OCI-LY1 (cell line): ENCODE measurements at regions not wholly inside any gene's neighbourhood (a gene's known extent, or its start where the extent isn't known, plus 50 kb on each side); places are given as distances from the start of the nearest gene placed in this dataset.

Experiments used
- EZH2 ChIP-seq: fragments of 200-600 bp; sonication (generic), shearing (Covaris generic); IDR thresholded peaks from 2 replicates; pipeline ENCODE4 v1.8.0; 2017; ENCODE audit warnings: borderline replicate concordance, mixed run types, mild to moderate bottlenecking, antibody characterized with exemption, low read length, moderate library complexity, mixed read lengths
- TF ChIP-seq, protein P1 (sequence below): fragments of 200-600 bp; sonication (generic), shearing (Covaris generic); IDR thresholded peaks from 2 replicates; pipeline ENCODE4 v1.5.1; 2017; ENCODE audit warnings: mild to moderate bottlenecking, antibody characterized with exemption, low read length, moderate library complexity, mixed read lengths

DNA sequence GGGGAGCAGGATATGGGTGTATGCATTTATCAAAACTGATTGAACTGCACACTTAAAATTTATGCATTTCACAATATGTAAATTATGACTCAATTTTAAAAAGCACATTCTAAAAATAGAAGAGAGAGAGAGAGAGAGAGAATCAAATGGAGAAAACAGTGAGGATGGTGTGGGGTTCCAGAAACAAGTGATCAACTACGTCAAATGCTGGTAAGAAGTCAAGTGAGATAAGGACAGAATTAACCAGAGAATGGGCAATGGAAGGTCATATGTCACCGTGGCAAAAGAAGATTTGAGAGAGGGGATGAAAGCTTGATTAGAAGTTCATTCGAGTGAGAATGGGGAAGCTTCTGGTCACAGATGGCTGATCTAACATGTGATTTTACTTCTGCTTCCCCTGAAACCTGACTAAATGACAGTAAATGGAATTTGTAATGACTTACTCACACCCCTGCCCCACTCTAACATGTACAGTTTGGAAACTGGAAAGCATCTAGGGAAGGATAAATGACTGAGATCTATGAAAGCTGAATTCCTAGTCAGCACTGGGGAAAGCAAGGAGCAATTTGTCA lies 276.5 kb upstream of the AMIGO2 start:
- TF ChIP-seq, protein P1, sequence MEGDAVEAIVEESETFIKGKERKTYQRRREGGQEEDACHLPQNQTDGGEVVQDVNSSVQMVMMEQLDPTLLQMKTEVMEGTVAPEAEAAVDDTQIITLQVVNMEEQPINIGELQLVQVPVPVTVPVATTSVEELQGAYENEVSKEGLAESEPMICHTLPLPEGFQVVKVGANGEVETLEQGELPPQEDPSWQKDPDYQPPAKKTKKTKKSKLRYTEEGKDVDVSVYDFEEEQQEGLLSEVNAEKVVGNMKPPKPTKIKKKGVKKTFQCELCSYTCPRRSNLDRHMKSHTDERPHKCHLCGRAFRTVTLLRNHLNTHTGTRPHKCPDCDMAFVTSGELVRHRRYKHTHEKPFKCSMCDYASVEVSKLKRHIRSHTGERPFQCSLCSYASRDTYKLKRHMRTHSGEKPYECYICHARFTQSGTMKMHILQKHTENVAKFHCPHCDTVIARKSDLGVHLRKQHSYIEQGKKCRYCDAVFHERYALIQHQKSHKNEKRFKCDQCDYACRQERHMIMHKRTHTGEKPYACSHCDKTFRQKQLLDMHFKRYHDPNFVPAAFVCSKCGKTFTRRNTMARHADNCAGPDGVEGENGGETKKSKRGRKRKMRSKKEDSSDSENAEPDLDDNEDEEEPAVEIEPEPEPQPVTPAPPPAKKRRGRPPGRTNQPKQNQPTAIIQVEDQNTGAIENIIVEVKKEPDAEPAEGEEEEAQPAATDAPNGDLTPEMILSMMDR: no peak
- TF ChIP-seq EZH2: no peak
